PC-9 (cell line): ENCODE measurements at regions not wholly inside any gene's neighbourhood (a gene's known extent, or its start where the extent isn't known, plus 50 kb on each side); places are given as distances from the start of the nearest gene placed in this dataset.
"Not testable (repeated sequence)": the region's sequence is repeated elsewhere in the genome, so short reads cannot be mapped to it uniquely, and the experiment has no call there.

ENCODE experiments used
- BruUV-seq: library from RNA; stranded (reverse); fragments of 400-500 nt; replicated peaks from 2 replicates; lab custom pipeline; 2021; lab: Mats Ljungman, UMichigan
- CTCF ChIA-PET: fragments of 300-600 bp; sonication (Branson Sonifier 250); formaldehyde crosslinking; loops from one replicate; lab custom pipeline; 2022; ENCODE audit warnings: antibody characterized with exemption; lab: Charles Lee
- POLR2A ChIA-PET: fragments of 300-600 bp; sonication (Branson Sonifier 250); formaldehyde crosslinking; loops from one replicate; lab custom pipeline; 2022; ENCODE audit warnings: antibody characterized with exemption; ENCODE audit not compliant: unreplicated experiment; lab: Charles Lee
- DNase-seq, 2 experiments: peaks; one replicate each; pipeline versions ENCODE4 v3.0.0 to v3.0.0-alpha.2; 2015 to 2022; ENCODE audit warnings: mixed read lengths in 1 of 2
- H2AFZ ChIP-seq: fragments of 200-600 bp; sonication (generic); 2 replicates; pipeline ENCODE4 v1.8.1; 2017; ENCODE audit warnings: antibody characterized with exemption
- H3F3A ChIP-seq: fragments of 200-600 bp; sonication (generic); 2 replicates; pipeline ENCODE4 v1.8.1; 2017; ENCODE audit warnings: antibody characterized with exemption, mild to moderate bottlenecking, low read depth; ENCODE audit not compliant: insufficient read depth
- H3K27ac ChIP-seq: fragments of 200-600 bp; sonication (generic); 2 replicates; pipeline ENCODE4 v1.6.1; 2016; ENCODE audit warnings: mixed run types
- H3K27me3 ChIP-seq: fragments of 200-600 bp; sonication (generic); 2 replicates; pipeline ENCODE4 v1.6.1; 2016; ENCODE audit warnings: low read depth, mixed run types; ENCODE audit not compliant: insufficient read depth
- H3K36me3 ChIP-seq: fragments of 200-600 bp; sonication (generic); 2 replicates; pipeline ENCODE4 v1.6.1; 2016; ENCODE audit warnings: low read depth, mixed run types
- H3K4me1 ChIP-seq: fragments of 200-600 bp; sonication (generic); replicated peaks from 2 replicates; pipeline ENCODE4 v1.6.1; 2016; ENCODE audit warnings: mixed run types; ENCODE audit not compliant: insufficient read depth
- H3K4me2 ChIP-seq: fragments of 200-600 bp; sonication (generic); 2 replicates; pipeline ENCODE4 v1.6.1; 2017; ENCODE audit warnings: mixed run types
- H3K4me3 ChIP-seq: fragments of 200-600 bp; sonication (generic); 2 replicates; pipeline ENCODE4 v1.6.1; 2016; ENCODE audit warnings: mixed run types
- H3K79me2 ChIP-seq: fragments of 200-600 bp; sonication (generic); 2 replicates; pipeline ENCODE4 v1.6.1; 2017; ENCODE audit warnings: low read depth, mixed run types
- H3K9me2 ChIP-seq: fragments of 200-600 bp; sonication (generic); 2 replicates; pipeline ENCODE4 v1.8.1; 2017; ENCODE audit warnings: mild to moderate bottlenecking; ENCODE audit not compliant: insufficient read depth
- H3K9me3 ChIP-seq: fragments of 200-600 bp; sonication (generic); 2 replicates; pipeline ENCODE4 v1.8.1; 2016; ENCODE audit warnings: low read depth; ENCODE audit not compliant: insufficient read depth
- H4K20me1 ChIP-seq: fragments of 200-600 bp; sonication (generic); 2 replicates; pipeline ENCODE4 v1.8.1; 2017; ENCODE audit not compliant: insufficient read depth
- CTCF ChIP-seq: fragments of 200-600 bp; sonication (generic); conservative IDR thresholded peaks from 2 replicates; pipeline ENCODE4 v1.6.1; 2017; ENCODE audit warnings: mixed run types, antibody characterized with exemption, mild to moderate bottlenecking, moderate library complexity
- EZH2 ChIP-seq: fragments of 200-600 bp; sonication (generic); IDR thresholded peaks from 2 replicates; pipeline ENCODE4 v1.8.0; 2017; ENCODE audit warnings: antibody characterized with exemption, low read depth
- intact Hi-C: fragments of 100-400 bp; cut with micrococcal nuclease; formaldehyde crosslinking; loops from one replicate; pipeline ENCODE4 v1.10.0; 2022; ENCODE audit not compliant: unreplicated experiment

GRCh38 chr10:26939290-26939961, 78.7 kb upstream of the ABI1 start:
- H2AFZ ChIP-seq = no peak overlapping the region
- no peaks in the 10 kb centered on the region for H3K9me3 ChIP-seq
- no TSS peak for BruUV-seq
- no peaks in the 10 kb centered on the region for H3F3A ChIP-seq
- no peaks in the 10 kb centered on the region for H4K20me1 ChIP-seq
- H3K36me3 ChIP-seq = no peaks in the 10 kb centered on the region
- no peaks in the 10 kb centered on the region for H3K9me2 ChIP-seq
- H3K4me1 ChIP-seq = no peaks in the 10 kb centered on the region
- H3K27ac ChIP-seq = no peak overlapping the region
- no peak overlapping the region for H3K4me3 ChIP-seq
- intact Hi-C loops = no loop called here
- ChIA-PET CTCF (no interaction called here), POLR2A (no interaction called here)
- no peak for DNase-seq
- no peaks in the 10 kb centered on the region for H3K79me2 ChIP-seq
- no peak overlapping the region for H3K4me2 ChIP-seq
- no peak for TF ChIP-seq CTCF
- no peak for TF ChIP-seq EZH2
- 0 out of 2 replicates have a peak, but pooled peaks cover 4% of the 10 kb centered on the region for H3K27me3 ChIP-seq

- CTCF ChIA-PET = no interaction called here
- Histone ChIP-seq H3K79me2 (no peaks in the 10 kb centered on the region), H2AFZ (no peak overlapping the region), H3K27me3 (0 out of 2 replicates have a peak, but pooled peaks cover 4% of the 10 kb centered on the region), H3K36me3 (no peaks in the 10 kb centered on the region), H3K4me2 (no peak overlapping the region), H3K27ac (no peak overlapping the region), H3K4me3 (no peak overlapping the region), H3K9me2 (no peaks in the 10 kb centered on the region), H3K9me3 (no peaks in the 10 kb centered on the region), H3K4me1 (no peaks in the 10 kb centered on the region), H3F3A (no peaks in the 10 kb centered on the region), H4K20me1 (no peaks in the 10 kb centered on the region)
- intact Hi-C loops = no loop called here
- BruUV-seq = no TSS peak
- POLR2A ChIA-PET = no interaction called here
- TF ChIP-seq CTCF = no peak
- no peak for DNase-seq
These were observed 77.8 kb upstream of the ABI1 start for GRCh38 chr10:26938578-26938977.

GRCh38 chr10:26937371-26937770, 76.6 kb upstream of the ABI1 start:
- H3K79me2 ChIP-seq = no peaks in the 10 kb centered on the region
- TF ChIP-seq CTCF (no peak), EZH2 (no peak)
- ChIA-PET POLR2A (no interaction called here), CTCF (interaction anchor here (0.6 kb wide), 1 partner anchor 319 kb away, joined by 5 read pairs; no protein-coding TSS in a partner anchor)
- H3K9me2 ChIP-seq = no peaks in the 10 kb centered on the region
- H4K20me1 ChIP-seq = no peaks in the 10 kb centered on the region
- H2AFZ ChIP-seq = no peak overlapping the region
- H3K27ac ChIP-seq = no peak overlapping the region
- no peaks in the 10 kb centered on the region for H3K4me1 ChIP-seq
- no peaks in the 10 kb centered on the region for H3K36me3 ChIP-seq
- DNase-seq = no peak
- H3K4me3 ChIP-seq = no peak overlapping the region
- intact Hi-C loops = no loop called here
- BruUV-seq = no TSS peak
- no peak overlapping the region for H3K4me2 ChIP-seq
- no peaks in the 10 kb centered on the region for H3F3A ChIP-seq
- no peaks in the 10 kb centered on the region for H3K9me3 ChIP-seq
- H3K27me3 ChIP-seq = 0 out of 2 replicates have a peak, but pooled peaks cover 4% of the 10 kb centered on the region

- H3K27me3 ChIP-seq, H3K79me2 ChIP-seq, DNase-seq, H3K36me3 ChIP-seq, H3K9me3 ChIP-seq, H3K27ac ChIP-seq, H3K9me2 ChIP-seq, H2AFZ ChIP-seq, H3K4me3 ChIP-seq, H4K20me1 ChIP-seq, H3K4me2 ChIP-seq, BruUV-seq, CTCF ChIA-PET, H3K4me1 ChIP-seq, intact Hi-C loops, H3F3A ChIP-seq, POLR2A ChIA-PET: not testable (repeated sequence)
These were observed 73.4 kb upstream of the ABI1 start for GRCh38 chr10:26934190-26934589.
